Osteoblast (primary cell): ENCODE measurements at regions not wholly inside any gene's neighbourhood (a gene's known extent, or its start where the extent isn't known, plus 50 kb on each side); places are given as distances from the start of the nearest gene placed in this dataset.

Experiments used
- DNase-seq: peaks from one replicate; pipeline ENCODE4 v3.0.0; 2011; ENCODE audit warnings: low spot score, mixed read lengths; ENCODE audit not compliant: insufficient read length; ENCODE audit errors: missing footprints
- H2AFZ ChIP-seq: 2 replicates; pipeline ENCODE4 v1.6.0; 2011; ENCODE audit warnings: mild to moderate bottlenecking, low read length
- H3K27ac ChIP-seq: 2 replicates; pipeline ENCODE4 v1.5.1; 2011; ENCODE audit warnings: mild to moderate bottlenecking, low read depth, low read length, moderate library complexity
- H3K27me3 ChIP-seq: 2 replicates; pipeline ENCODE4 v1.6.0; 2012; ENCODE audit warnings: mild to moderate bottlenecking, control low read depth, inconsistent platforms, low read length, moderate library complexity; ENCODE audit not compliant: insufficient read depth
- H3K36me3 ChIP-seq: 2 replicates; pipeline ENCODE4 v1.5.1; 2011; ENCODE audit warnings: mild to moderate bottlenecking, low read length, control low read depth, moderate library complexity; ENCODE audit not compliant: insufficient read depth
- H3K4me1 ChIP-seq: 2 replicates; pipeline ENCODE4 v1.5.1; 2011; ENCODE audit warnings: mild to moderate bottlenecking, low read length, control low read depth, moderate library complexity; ENCODE audit not compliant: insufficient read depth
- H3K4me2 ChIP-seq: 2 replicates; pipeline ENCODE4 v1.6.0; 2011; ENCODE audit warnings: mild to moderate bottlenecking, low read length; ENCODE audit not compliant: insufficient read depth
- H3K4me3 ChIP-seq: fragments of 200-600 bp; sonication (generic); 3 replicates; pipeline ENCODE4 v1.5.1; 2012; ENCODE audit warnings: mild to moderate bottlenecking, low read length, inconsistent platforms; ENCODE audit not compliant: insufficient read depth
- H3K79me2 ChIP-seq: 2 replicates; pipeline ENCODE4 v1.6.0; 2012; ENCODE audit warnings: mild to moderate bottlenecking, low read length, control low read depth, inconsistent platforms; ENCODE audit not compliant: insufficient read depth
- H3K9me3 ChIP-seq: 2 replicates; pipeline ENCODE4 v1.5.1; 2011; ENCODE audit warnings: low read depth, low read length, control low read depth
- H4K20me1 ChIP-seq: 2 replicates; pipeline ENCODE4 v1.6.0; 2012; ENCODE audit warnings: mild to moderate bottlenecking, low read length, control low read depth; ENCODE audit not compliant: insufficient read depth
- CTCF ChIP-seq: IDR thresholded peaks from 2 replicates; pipeline ENCODE4 v1.5.1; 2011; ENCODE audit warnings: mild to moderate bottlenecking, low read depth, low read length, moderate library complexity; ENCODE audit errors: extremely low read depth

GRCh38 chr3:110858549-110858948, 213.1 kb upstream of the NECTIN3 start:
- Histone ChIP-seq H4K20me1 (no peaks in the 10 kb centered on the region), H3K36me3 (no peaks in the 10 kb centered on the region), H3K9me3 (no peaks in the 10 kb centered on the region), H3K4me3 (no peak overlapping the region), H3K27ac (no peak overlapping the region), H3K79me2 (no peaks in the 10 kb centered on the region), H3K4me2 (no peak overlapping the region), H2AFZ (no peak overlapping the region), H3K4me1 (no peaks in the 10 kb centered on the region), H3K27me3 (no peaks in the 10 kb centered on the region)
- DNase-seq, result no peak
- no peak for TF ChIP-seq CTCF

GRCh38 chr3:110859336-110859735, 212.3 kb upstream of the NECTIN3 start:
- H3K9me3 ChIP-seq, result no peaks in the 10 kb centered on the region
- no peak overlapping the region for H2AFZ ChIP-seq
- H4K20me1 ChIP-seq, result no peaks in the 10 kb centered on the region
- no peaks in the 10 kb centered on the region for H3K36me3 ChIP-seq
- no peaks in the 10 kb centered on the region for H3K27me3 ChIP-seq
- no peak overlapping the region for H3K4me3 ChIP-seq
- no peak overlapping the region for H3K4me2 ChIP-seq
- no peak for DNase-seq
- H3K79me2 ChIP-seq, result no peaks in the 10 kb centered on the region
- H3K4me1 ChIP-seq, result no peaks in the 10 kb centered on the region
- no peak overlapping the region for H3K27ac ChIP-seq
- no peak for TF ChIP-seq CTCF

- no peak overlapping the region for H3K4me2 ChIP-seq
- no peaks in the 10 kb centered on the region for H4K20me1 ChIP-seq
- TF ChIP-seq CTCF, result no peak
Measured at GRCh38 chr3:110859993-110860392, 211.6 kb upstream of the NECTIN3 start.

GRCh38 chr3:110865934-110866333, 205.7 kb upstream of the NECTIN3 start:
- no peak for TF ChIP-seq CTCF
- Histone ChIP-seq H2AFZ (no peak overlapping the region), H3K27me3 (no peaks in the 10 kb centered on the region), H3K79me2 (no peaks in the 10 kb centered on the region), H3K4me1 (no peaks in the 10 kb centered on the region), H3K36me3 (no peaks in the 10 kb centered on the region), H3K9me3 (no peaks in the 10 kb centered on the region), H4K20me1 (no peaks in the 10 kb centered on the region), H3K4me2 (no peak overlapping the region), H3K27ac (no peak overlapping the region), H3K4me3 (no peak overlapping the region)
- no peak for DNase-seq

More at GRCh38 chr3:110859993-110860392, 211.6 kb upstream of the NECTIN3 start:
- H3K4me1 ChIP-seq, result no peaks in the 10 kb centered on the region
- H3K9me3 ChIP-seq, result no peaks in the 10 kb centered on the region
- no peak overlapping the region for H3K27ac ChIP-seq
- no peak overlapping the region for H2AFZ ChIP-seq
- H3K27me3 ChIP-seq, result no peaks in the 10 kb centered on the region
- H3K4me3 ChIP-seq, result no peak overlapping the region
- H3K79me2 ChIP-seq, result no peaks in the 10 kb centered on the region
- H3K36me3 ChIP-seq, result no peaks in the 10 kb centered on the region
- DNase-seq, result no peak
